GM21786 (cell line): ENCODE measurements at regions not wholly inside any gene's neighbourhood (a gene's known extent, or its start where the extent isn't known, plus 50 kb on each side); places are given as distances from the start of the nearest gene placed in this dataset.

Experiments used
- ATAC-seq: cut with Tn5 transposase; IDR thresholded peaks from one replicate; pipeline ENCODE4 v1.9.1; 2021; ENCODE audit not compliant: unreplicated experiment

DNA sequence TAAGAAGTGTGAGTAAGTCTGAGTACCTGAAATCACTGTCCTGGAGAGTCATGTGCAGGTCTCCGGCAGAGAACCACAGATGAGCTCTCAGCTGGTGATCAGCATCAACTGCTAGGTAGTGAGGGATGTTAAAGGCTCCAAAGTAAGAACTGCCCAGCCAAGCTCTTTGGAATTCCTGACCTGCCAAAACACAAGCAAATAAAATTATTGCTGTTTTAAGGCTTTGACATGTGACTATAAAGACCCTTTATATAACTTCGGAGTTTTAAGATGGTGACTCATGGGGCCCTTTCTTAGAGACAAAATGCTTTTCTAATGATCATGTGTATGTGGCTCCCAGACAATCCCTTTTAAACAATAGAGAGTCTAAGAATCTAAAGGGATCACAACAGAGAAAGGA lies 855.7 kb downstream of the TRIB2 start:
- ATAC-seq = no peak

DNA sequence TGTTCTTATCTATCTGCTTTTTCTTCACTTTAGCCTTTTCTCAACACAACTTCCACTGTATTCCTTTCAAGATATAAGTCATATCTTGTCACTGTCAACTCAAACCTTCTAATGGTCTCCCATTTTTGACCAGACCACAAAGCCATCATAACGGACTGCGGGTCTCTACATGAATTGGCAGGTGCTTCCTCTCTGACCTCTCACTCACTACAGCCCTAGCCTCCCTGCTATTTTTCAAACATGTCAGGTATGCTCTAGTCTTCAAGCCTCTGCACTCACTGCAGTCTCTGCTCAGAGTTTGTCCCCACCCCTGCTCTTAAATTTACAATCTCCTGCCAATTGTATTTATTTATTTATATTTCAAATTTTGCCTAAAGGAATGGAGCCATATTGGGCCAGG lies 858.1 kb downstream of the TRIB2 start:
- no peak for ATAC-seq

DNA sequence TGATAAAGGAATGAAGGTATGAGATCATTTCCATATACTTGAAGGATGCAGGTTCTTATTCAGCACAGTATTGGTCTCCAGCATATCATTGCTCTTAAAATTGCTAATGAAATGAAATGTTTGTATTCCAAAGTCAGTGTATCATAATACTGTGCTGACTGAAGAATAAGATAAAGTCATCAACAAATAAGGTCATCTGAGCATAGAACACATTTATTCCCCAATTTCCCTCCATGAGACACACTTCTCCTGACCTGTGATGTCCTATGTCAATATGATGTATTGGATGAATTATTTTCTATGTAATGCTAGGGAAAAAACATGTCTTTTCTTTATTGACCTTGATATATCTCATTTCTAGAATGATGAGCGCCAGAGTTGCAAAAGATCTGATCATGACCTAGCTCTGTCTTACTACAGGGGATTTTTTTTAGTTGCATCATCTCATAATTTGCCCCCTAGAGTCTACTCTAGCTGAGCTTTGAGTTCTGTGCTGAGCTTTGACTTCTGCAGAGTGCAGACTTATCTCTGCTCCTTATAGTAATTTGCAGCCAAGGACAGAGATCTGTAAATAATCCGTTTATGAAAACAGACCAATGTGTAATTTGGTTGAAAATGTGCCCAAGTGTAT lies 859.8 kb downstream of the TRIB2 start:
- ATAC-seq = no peak

GRCh38 chr2:13578547-13578946 lies 861.8 kb downstream of the TRIB2 start:
- ATAC-seq = peak; percentile 42

GRCh38 chr2:13581471-13581870 lies 864.7 kb downstream of the TRIB2 start:
- no peak for ATAC-seq

GRCh38 chr2:13583609-13584008 lies 866.9 kb downstream of the TRIB2 start:
- no peak for ATAC-seq

- no peak for ATAC-seq
Observed at GRCh38 chr2:13584020-13584419, 867.3 kb downstream of the TRIB2 start.

GRCh38 chr2:13585732-13586131 lies 869.0 kb downstream of the TRIB2 start:
- ATAC-seq = no peak

- no peak for ATAC-seq
Observed at GRCh38 chr2:13596233-13596632, 879.5 kb downstream of the TRIB2 start.

- ATAC-seq = no peak
Observed at GRCh38 chr2:13597176-13597575, 880.4 kb downstream of the TRIB2 start.

DNA sequence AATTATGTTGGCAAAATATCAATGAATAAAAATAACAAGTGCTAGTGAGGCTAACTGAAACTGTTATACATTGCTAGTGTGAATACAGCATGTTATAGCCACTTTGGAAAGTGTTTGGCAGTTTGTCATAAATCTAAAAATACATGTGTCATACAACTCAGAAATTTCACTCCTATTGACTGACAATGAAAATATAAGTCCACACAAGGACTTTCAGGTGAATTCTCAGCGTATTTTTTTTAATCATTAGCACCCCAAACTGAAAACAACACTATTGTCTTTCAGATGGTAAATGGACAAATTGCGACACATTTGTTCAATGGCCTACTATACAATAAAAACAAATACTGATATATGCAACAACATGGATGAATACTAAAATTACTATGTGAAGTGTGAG lies 884.8 kb downstream of the TRIB2 start:
- no peak for ATAC-seq

DNA sequence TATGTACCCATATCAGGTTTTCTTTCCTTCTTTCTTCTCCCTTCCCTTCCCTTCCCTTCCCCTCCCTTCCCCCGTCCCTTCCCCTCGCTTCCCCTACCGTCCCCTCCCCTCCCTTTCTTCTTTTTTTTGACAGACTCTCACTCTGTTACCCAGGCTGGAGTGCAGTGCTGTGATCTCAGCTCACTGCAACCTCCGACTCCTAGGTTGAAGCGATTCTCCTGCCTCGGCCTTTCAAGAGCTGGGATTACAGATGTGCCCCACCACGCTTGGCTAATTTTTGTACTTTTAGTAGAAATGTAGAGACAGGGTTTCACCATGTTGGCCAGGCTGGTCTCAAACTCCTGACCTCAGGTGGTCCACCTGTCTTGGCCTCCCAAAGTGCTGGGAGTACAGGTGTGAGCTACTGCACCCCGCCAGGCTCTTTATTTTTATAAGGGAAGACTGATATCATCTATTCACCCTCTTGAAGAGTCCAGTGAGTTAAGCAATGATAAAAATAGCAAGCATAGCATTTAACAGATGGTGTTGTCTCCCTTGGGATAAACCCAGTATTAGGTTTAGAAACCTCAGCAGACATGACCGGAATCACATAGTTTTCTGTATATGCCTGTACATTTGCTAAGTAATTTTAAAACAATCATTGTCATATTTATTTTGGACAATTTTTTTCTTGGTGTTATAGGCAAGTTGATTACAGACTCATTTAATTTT lies 888.4 kb downstream of the TRIB2 start:
- no peak for ATAC-seq

DNA sequence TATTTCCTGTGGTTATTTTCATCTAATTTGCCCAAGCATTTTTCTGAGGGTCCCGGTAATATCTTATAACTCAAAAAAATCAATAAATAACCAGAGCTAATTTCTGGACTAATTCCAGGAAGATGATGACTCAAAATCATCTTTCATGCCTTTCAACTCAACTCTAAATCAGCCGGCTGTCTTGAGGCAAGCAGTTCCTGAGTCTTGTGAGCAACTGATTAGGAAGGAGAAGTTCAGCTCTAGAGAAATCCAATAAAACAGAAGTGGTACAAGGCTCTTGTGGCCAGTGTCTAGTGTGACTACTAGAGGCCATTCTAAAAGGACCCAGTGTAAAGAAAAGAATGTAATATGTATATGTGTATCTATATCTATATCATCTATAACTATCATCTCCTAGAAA lies 890.4 kb downstream of the TRIB2 start:
- no peak for ATAC-seq

DNA sequence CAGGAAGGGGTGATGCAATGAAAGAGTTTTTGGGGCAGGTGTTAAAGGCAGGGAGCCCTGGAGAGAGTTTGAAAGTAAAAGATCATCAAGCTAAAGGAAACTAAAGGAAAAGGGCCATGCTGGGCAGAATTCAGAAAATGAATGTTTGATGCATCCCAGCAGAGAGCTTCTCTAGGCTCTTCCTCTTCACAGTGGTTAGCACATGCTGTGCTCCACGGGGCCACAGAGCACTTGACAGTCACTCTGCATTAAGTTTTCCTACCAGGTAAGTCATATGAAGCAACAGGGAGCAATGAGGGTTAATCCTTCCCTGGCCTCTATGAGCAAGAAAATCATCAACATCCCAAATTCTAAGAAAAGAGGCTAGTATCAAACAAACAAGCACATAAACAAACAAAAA lies 895.2 kb downstream of the TRIB2 start:
- ATAC-seq = no peak

DNA sequence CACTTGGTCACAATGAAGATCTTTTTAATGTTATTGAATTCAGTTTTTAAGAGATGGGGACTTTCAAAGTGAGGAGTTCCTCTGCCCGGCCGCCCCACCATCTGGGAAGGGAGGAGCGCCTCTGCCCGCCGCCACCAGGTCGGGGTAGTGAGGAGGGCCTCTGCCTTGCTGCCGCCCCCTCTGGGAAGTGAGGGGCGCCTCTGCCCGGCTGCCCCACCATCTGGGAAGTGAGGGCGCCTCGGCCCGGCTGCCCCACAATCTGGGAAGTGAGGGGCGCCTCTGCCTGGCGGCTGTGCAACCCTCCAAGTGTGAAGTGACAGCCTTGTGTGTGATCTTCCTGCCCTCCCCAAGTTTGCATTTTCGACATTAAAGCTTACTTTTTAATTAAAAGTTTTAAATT lies 899.3 kb downstream of the TRIB2 start:
- no peak for ATAC-seq

GRCh38 chr2:13616616-13617015 lies 899.9 kb downstream of the TRIB2 start:
- no peak for ATAC-seq

DNA sequence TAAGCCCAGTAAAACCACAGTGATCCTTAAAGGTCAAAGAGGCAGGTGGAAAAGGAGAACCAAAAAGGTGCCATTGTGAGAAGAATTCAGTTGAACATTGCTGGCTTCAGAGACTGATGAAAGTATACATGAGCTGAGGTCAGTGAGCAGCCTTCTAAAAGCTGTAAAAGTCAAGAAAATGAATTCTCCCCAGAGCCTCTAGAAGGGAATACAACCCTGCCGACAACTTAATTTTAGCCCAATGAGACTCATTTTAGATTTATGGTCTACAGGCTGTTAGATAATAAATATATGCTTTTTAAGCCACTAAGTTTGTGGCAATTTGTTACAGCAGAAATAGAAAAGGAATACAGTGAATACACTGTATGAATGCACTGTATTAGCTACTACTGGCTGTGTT lies 911.4 kb downstream of the TRIB2 start:
- no peak for ATAC-seq

- ATAC-seq = no peak
Observed at GRCh38 chr2:13638181-13638580, 921.4 kb downstream of the TRIB2 start.

DNA sequence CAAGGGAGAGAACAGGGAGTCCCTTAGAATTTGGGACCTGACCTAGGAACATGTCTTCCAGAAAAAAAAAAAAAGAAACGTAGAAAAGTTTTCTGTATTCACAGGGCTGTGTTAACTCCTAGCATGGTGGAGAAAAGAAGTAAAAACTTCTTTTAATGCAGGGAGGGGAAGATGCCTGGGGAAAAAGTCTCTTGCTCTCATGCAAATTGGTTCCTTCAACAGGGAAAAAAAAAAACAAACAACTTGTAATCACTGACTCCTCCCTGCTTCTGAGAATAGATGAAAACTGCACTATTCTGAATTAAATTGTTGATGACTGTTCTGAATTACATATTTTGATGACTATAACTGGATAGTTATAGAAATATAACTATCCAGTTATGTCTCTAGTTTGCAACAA lies 933.2 kb downstream of the TRIB2 start:
- ATAC-seq = no peak

DNA sequence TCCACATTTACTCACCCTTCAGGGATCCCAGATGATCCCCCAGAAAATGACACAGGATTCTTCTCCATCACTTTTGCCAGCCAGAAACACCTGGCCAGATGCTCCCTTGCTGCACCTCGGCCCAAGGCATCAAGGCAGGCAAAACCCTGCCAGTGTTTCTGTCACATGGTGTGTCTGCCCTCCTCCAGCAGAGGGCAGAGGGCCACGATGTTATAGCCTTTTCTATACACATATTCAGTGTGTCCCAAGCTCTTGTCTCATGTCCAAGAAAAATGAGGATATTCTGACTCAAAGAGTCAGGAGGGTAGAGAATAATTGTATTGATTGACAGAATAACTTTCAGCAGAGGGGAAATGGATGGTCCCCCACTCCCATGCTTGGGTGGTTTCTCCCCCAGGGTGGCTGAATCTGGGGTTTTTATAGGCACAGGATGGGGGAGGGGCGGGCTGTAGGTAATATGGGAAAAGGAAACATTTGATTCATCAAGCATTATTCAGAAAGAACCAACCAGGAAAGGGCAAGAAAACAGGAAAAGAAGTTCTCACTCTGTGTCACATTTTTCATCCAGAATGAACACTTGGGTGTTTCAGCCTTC lies 933.9 kb downstream of the TRIB2 start:
- no peak for ATAC-seq

DNA sequence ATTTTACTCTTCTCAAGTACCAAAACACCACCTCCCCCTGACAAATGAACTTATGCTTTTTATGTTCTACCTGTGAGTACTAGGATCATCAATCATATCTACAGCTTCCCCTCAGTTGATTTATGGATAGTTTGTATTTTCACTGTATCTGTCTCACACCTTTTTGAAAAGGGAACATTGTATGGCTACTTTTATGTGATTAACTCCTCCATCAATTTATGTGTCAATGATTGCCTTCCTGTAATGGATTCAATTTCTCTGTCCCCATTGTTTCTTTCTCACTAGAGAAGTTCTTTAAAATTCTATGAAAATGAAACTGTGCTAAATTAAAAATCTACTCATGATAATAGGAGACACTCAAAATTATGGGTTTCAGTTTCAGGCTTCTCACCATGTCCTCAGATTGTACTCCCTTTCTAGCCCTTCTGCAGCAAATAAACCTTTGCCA lies 935.0 kb downstream of the TRIB2 start:
- ATAC-seq = peak; percentile 69

- ATAC-seq = peak; percentile 48
Observed at GRCh38 chr2:13652531-13653313, 936.0 kb downstream of the TRIB2 start.
